GM20000 (cell line): ENCODE measurements at regions not wholly inside any gene's neighbourhood (a gene's known extent, or its start where the extent isn't known, plus 50 kb on each side); places are given as distances from the start of the nearest gene placed in this dataset.

Source experiments
- DNase-seq: peaks from one replicate; pipeline ENCODE4 v3.0.0; 2012; ENCODE audit warnings: low spot score
- TF ChIP-seq, protein P1 (sequence below): IDR thresholded peaks from 2 replicates; pipeline ENCODE4 v1.5.1; 2012; ENCODE audit warnings: mild to moderate bottlenecking, control low read depth; ENCODE audit errors: extremely low read depth, missing control alignments

- DNase-seq = no peak
- TF ChIP-seq, protein P1, sequence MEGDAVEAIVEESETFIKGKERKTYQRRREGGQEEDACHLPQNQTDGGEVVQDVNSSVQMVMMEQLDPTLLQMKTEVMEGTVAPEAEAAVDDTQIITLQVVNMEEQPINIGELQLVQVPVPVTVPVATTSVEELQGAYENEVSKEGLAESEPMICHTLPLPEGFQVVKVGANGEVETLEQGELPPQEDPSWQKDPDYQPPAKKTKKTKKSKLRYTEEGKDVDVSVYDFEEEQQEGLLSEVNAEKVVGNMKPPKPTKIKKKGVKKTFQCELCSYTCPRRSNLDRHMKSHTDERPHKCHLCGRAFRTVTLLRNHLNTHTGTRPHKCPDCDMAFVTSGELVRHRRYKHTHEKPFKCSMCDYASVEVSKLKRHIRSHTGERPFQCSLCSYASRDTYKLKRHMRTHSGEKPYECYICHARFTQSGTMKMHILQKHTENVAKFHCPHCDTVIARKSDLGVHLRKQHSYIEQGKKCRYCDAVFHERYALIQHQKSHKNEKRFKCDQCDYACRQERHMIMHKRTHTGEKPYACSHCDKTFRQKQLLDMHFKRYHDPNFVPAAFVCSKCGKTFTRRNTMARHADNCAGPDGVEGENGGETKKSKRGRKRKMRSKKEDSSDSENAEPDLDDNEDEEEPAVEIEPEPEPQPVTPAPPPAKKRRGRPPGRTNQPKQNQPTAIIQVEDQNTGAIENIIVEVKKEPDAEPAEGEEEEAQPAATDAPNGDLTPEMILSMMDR = no peak
Observed at GRCh38 chr13:33611121-33611805, 206.7 kb upstream of the RFC3 start.

DNA sequence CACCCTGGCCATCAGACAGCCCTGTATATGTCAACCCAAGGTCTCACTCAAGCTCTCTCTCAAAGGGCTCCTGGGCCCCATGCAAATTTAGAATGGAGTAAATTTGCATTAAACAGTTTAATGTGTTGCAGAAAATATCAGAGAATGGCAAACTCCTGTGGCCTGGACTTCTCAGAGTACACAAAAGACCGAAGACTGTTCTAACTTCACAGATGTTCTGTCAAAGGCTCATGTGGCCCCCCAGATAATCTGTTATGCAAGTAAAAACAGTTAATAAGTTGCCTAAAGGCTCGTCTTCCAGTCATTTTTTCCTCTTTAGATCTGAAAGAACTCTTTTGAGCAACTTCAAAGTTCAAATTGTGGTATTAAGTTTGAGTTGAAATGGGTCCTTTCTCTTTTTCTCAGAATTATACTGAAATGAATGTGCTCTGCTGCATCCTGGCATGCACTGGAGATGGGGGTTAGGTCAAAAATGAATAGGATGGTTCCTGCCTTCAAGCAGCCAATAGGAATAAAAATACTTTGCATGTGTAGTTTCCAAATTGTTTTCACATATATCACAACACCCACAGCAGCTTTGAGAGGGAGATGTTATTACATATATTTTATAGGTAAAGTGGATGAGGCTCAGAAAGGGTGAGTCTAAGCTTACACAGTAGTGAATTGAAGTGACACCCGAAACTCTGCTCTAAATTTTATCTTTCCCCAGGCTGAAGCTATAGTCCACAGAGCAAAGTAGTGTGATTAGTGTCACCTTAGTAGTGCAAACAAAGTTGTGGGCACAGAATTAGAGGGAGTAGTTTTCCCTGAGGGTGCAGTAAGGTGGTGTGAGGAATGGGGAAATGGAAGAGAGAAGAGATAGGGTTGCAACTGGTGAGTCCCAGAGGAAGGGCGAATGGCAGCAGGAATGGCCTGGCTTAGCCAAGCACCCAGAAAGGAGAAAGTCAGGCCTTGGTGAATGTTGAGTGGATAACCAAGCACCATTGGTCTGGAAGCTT lies 205.0 kb upstream of the RFC3 start:
- TF ChIP-seq, protein P1 = no peak
- DNase-seq = peak; percentile 36

DNA sequence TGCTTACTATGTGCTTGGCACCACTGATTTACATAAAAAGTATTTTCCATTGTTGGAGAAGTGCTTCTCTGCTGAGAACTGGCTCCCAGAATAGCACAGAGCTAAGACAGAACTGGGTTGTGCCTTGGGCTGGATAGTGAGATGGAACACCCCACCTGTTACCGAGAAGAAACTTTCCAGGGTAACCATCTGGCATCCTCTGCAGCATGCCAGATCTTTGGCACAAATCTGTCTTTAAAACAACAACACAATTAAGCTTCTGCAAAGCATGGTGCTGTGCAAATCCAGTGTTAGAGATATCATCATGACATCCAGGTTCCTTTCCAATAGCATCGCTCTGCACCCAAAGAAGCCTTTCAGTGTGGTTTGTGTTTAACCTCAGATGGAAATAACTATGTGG lies 202.5 kb upstream of the RFC3 start:
- TF ChIP-seq, protein P1 = no peak
- no peak for DNase-seq

DNA sequence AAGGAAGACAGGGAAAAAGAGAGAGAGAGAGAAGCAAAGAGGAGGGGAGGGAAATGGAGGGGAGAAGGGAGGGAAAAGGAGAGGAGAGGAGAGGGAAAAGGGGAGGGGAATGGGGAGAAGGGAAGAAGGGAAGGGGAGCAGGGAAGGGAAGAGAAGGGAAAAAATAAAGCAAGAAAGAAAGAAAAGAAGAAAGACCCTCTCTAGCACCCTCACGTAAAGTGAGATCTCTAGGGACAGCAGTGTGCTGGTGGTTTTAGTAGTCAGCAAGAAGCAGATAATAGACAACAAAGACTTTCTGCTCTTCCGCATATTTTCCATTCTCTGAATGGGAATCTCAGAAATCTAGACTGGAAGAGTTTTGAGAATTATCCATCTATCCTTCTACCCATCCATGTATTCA lies 201.8 kb upstream of the RFC3 start:
- TF ChIP-seq, protein P1 = no peak

DNA sequence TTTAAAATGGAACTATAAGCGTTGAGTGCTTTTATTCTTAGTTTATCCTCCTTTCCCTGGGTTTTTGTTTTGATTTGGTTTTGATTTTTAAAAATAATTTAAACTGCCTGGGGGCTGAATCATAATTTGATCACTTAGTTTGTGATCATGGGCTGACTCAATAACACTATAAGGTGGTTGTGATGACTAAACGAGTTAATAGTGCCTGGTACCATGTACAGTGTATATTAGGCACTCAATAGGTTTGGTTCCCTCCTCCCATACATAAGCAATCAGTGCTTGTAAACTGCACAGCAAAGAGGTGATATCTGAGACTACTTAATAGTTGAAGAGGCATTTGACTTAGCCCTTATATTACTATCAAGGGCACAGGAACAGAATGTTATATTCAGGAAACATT lies 200.9 kb upstream of the RFC3 start:
- no peak for DNase-seq
- TF ChIP-seq, protein P1 = no peak

More for the DNA sequence above, 201.8 kb upstream of the RFC3 start:
- DNase-seq = no peak

DNA sequence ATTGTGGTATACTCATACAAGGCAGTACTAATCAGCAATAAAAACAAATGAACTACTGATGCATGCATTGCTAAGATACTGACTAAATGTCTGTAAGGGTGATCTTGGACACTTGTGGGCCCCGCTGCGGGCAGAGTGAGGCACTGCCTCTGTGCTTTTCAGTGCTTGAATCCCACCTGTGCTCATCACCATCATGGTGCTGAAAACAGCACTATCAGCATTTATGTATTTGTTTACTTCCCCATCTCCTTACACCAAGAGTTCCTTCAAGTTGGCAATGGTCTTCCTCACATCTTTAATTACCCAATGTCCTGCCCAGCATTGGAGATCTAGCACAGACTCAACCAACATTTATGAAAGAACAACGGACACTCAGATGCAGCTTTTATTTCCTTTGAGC lies 193.7 kb upstream of the RFC3 start:
- DNase-seq = no peak
- TF ChIP-seq, protein P1 = no peak

- DNase-seq = no peak
- TF ChIP-seq, protein P1 = no peak
Observed at GRCh38 chr13:33624740-33625139, 193.2 kb upstream of the RFC3 start.
